DOHH2 (cell line): ENCODE measurements at regions not wholly inside any gene's neighbourhood (a gene's known extent, or its start where the extent isn't known, plus 50 kb on each side); places are given as distances from the start of the nearest gene placed in this dataset.

Experiments used
- EZH2phosphoT487 ChIP-seq: fragments of 200-600 bp; sonication (generic); IDR thresholded peaks from 2 replicates; pipeline ENCODE4 v1.6.1; 2017; ENCODE audit warnings: borderline replicate concordance, mild to moderate bottlenecking, antibody characterized with exemption, low read length, moderate library complexity, mixed read lengths
- TF ChIP-seq, protein P1 (sequence below): fragments of 200-600 bp; sonication (generic); IDR thresholded peaks from one replicate; pipeline ENCODE4 v1.5.1; 2014; ENCODE audit warnings: antibody characterized with exemption, mild to moderate bottlenecking, low read depth, low read length; ENCODE audit not compliant: poor library complexity, severe bottlenecking

GRCh38 chr13:57375876-57376275 is 208.9 kb downstream of the PRR20E start:
- TF ChIP-seq, protein P1, sequence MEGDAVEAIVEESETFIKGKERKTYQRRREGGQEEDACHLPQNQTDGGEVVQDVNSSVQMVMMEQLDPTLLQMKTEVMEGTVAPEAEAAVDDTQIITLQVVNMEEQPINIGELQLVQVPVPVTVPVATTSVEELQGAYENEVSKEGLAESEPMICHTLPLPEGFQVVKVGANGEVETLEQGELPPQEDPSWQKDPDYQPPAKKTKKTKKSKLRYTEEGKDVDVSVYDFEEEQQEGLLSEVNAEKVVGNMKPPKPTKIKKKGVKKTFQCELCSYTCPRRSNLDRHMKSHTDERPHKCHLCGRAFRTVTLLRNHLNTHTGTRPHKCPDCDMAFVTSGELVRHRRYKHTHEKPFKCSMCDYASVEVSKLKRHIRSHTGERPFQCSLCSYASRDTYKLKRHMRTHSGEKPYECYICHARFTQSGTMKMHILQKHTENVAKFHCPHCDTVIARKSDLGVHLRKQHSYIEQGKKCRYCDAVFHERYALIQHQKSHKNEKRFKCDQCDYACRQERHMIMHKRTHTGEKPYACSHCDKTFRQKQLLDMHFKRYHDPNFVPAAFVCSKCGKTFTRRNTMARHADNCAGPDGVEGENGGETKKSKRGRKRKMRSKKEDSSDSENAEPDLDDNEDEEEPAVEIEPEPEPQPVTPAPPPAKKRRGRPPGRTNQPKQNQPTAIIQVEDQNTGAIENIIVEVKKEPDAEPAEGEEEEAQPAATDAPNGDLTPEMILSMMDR, result no peak
- no peak for TF ChIP-seq EZH2phosphoT487
